CD14-positive monocyte (primary cell): ENCODE measurements at regions not wholly inside any gene's neighbourhood (a gene's known extent, or its start where the extent isn't known, plus 50 kb on each side); places are given as distances from the start of the nearest gene placed in this dataset.

Source experiments
- DNase-seq, 3 donors: peaks; one replicate each; pipeline ENCODE4 v3.0.0-alpha.2; 2011 to 2022
- H2AFZ ChIP-seq: 2 replicates; pipeline ENCODE4 v1.6.0; 2012; ENCODE audit warnings: mild to moderate bottlenecking, low read depth, low read length, inconsistent platforms; ENCODE audit not compliant: insufficient read depth, poor library complexity, severe bottlenecking
- H3K27ac ChIP-seq, 2 donors: 1 replicate in 1 of 2; 2 replicates in 1 of 2; pipeline ENCODE4 v1.5.1; 2012 to 2013; ENCODE audit warnings: low read length in 2 of 2, control low read depth in 1 of 2, inconsistent platforms in 1 of 2, low read depth in 1 of 2, mild to moderate bottlenecking in 1 of 2
- H3K27me3 ChIP-seq, 2 donors: one replicate each; pipeline versions ENCODE4 v1.6.0 to v1.6.1; 2011 to 2013; ENCODE audit warnings: low read length in 2 of 2; ENCODE audit not compliant: control insufficient read depth in 2 of 2, insufficient read depth in 2 of 2
- H3K36me3 ChIP-seq, 2 donors: replicated peaks in 1 of 2; 1 replicate in 1 of 2; 2 replicates in 1 of 2; pipeline versions ENCODE4 v1.5.1 to v1.6.1; 2012 to 2013; ENCODE audit warnings: low read length in 2 of 2, control low read depth in 1 of 2, inconsistent platforms in 1 of 2, mild to moderate bottlenecking in 1 of 2; ENCODE audit not compliant: insufficient read depth in 2 of 2, control insufficient read depth in 1 of 2
- H3K4me1 ChIP-seq, 2 donors: 1 replicate in 1 of 2; 2 replicates in 1 of 2; pipeline versions ENCODE4 v1.5.1 to v1.6.1; 2012 to 2013; ENCODE audit warnings: low read length in 2 of 2, control low read depth in 1 of 2, inconsistent platforms in 1 of 2, mild to moderate bottlenecking in 1 of 2, moderate library complexity in 1 of 2; ENCODE audit not compliant: insufficient read depth in 2 of 2, control insufficient read depth in 1 of 2
- H3K4me2 ChIP-seq: replicated peaks from 2 replicates; pipeline ENCODE3; 2012; ENCODE audit warnings: low read length, moderate library complexity, mild to moderate bottlenecking; ENCODE audit not compliant: poor library complexity, severe bottlenecking; ENCODE audit errors: extremely low read depth
- H3K4me3 ChIP-seq, 3 experiments: fragments of 200-600 bp in 1 of 3; sonication (generic) in 1 of 3; replicated peaks in 1 of 3; 1 replicate in 2 of 3; 2 replicates in 1 of 3; pipeline ENCODE4 v1.5.1; 2011 to 2013; ENCODE audit warnings: low read length in 3 of 3, mild to moderate bottlenecking in 3 of 3, control low read depth in 2 of 3, low read depth in 2 of 3, inconsistent platforms in 1 of 3, moderate library complexity in 1 of 3
- H3K79me2 ChIP-seq: 2 replicates; pipeline ENCODE4 v1.6.0; 2012; ENCODE audit warnings: mild to moderate bottlenecking, control low read depth, inconsistent platforms, low read length, moderate library complexity; ENCODE audit not compliant: insufficient read depth
- H3K9ac ChIP-seq: 2 replicates; pipeline ENCODE4 v1.6.0; 2017; ENCODE audit warnings: low read length, mild to moderate bottlenecking; ENCODE audit not compliant: insufficient read depth, poor library complexity, severe bottlenecking
- H3K9me3 ChIP-seq, 2 donors: replicated peaks in 1 of 2; 1 replicate in 1 of 2; 2 replicates in 1 of 2; pipeline versions ENCODE4 v1.5.1 to v1.6.1; 2012 to 2013; ENCODE audit warnings: low read length in 2 of 2, control low read depth in 1 of 2; ENCODE audit not compliant: control insufficient read depth in 1 of 2, insufficient read depth in 1 of 2
- H4K20me1 ChIP-seq: 2 replicates; pipeline ENCODE4 v1.6.0; 2012; ENCODE audit warnings: mild to moderate bottlenecking, low read length, control low read depth, moderate library complexity; ENCODE audit not compliant: insufficient read depth
- H3K27ac Mint-ChIP-seq, 7 donors: one replicate each; pipeline ENCODE4 v1.8.0; 2020; ENCODE audit warnings: mild to moderate bottlenecking in 7 of 7, mixed read lengths in 7 of 7, moderate library complexity in 6 of 7, inconsistent platforms in 2 of 7
- H3K27me3 Mint-ChIP-seq, 3 donors: one replicate each; pipeline ENCODE4 v1.8.0; 2021 to 2022; ENCODE audit warnings: low read depth in 3 of 3, mild to moderate bottlenecking in 3 of 3, mixed read lengths in 3 of 3, moderate library complexity in 3 of 3, inconsistent platforms in 1 of 3
- H3K36me3 Mint-ChIP-seq, 2 donors: one replicate each; pipeline ENCODE4 v1.8.0; 2020; ENCODE audit warnings: mixed read lengths in 2 of 2, inconsistent platforms in 1 of 2, mild to moderate bottlenecking in 1 of 2
- H3K4me1 Mint-ChIP-seq: one replicate; pipeline ENCODE4 v1.8.0; 2020; ENCODE audit warnings: mild to moderate bottlenecking, mixed read lengths
- H3K4me3 Mint-ChIP-seq, 2 donors: one replicate each; pipeline ENCODE4 v1.8.0; 2020; ENCODE audit warnings: mild to moderate bottlenecking in 2 of 2, mixed read lengths in 2 of 2, moderate library complexity in 1 of 2
- H3K9me3 Mint-ChIP-seq, 7 donors: one replicate each; pipeline ENCODE4 v1.8.0; 2020 to 2022; ENCODE audit warnings: mixed read lengths in 7 of 7, mild to moderate bottlenecking in 6 of 7, moderate library complexity in 6 of 7, inconsistent platforms in 2 of 7
- CTCF ChIP-seq: fragments of 200-600 bp; IDR thresholded peaks from one replicate; pipeline ENCODE4 v1.8.0; 2022; ENCODE audit warnings: antibody characterized with exemption, mild to moderate bottlenecking
- WGBS: methylation state at CpG from one replicate; pipeline ENCODE4 v1.1.5; 2013; ENCODE audit warnings: missing lambda C conversion rate; ENCODE audit not compliant: insufficient coverage; 5-methylcytosine and 5-hydroxymethylcytosine counted together
- intact Hi-C, 2 donors: fragments of 100-400 bp; cut with micrococcal nuclease; formaldehyde crosslinking; loops; one replicate each; pipeline versions ENCODE4 v1.15.0 to v1.15.1; 2023

DNA sequence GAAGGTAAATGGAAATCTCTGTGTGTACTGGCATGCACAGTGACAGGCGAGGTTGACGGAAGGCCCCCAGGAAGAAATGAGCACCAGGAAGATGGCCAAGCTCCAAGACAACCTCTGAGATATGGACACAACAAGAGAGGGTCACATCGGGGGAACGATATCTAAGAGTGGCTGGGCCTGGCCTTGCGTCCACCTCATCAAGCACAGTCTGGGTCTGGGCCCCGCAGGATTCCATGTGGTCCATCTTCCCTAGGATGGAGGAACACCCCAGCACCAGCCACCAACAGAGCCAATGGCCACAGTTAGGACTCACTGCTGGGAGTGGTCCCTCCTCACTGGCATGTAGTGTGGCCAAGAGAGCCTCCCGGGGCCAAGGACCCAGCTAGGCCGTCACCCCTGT lies 272.6 kb upstream of the AGTR2 start:
- peaks cover 20 to 72% (median 30%) of the 10 kb centered on the region in 7 donors for H3K9me3 Mint-ChIP-seq
- H4K20me1 ChIP-seq, result no peaks in the 10 kb centered on the region
- no peaks in the 10 kb centered on the region for H3K36me3 Mint-ChIP-seq
- H3K4me1 Mint-ChIP-seq, result no peaks in the 10 kb centered on the region
- peaks cover 0 to 4% of the 10 kb centered on the region in 2 donors for H3K4me1 ChIP-seq
- H3K4me3 ChIP-seq, result no peak overlapping the region
- intact Hi-C loops, result no loop called here
- peaks cover 0 to 29% (median 0%) of the 10 kb centered on the region in 3 donors for H3K27me3 Mint-ChIP-seq
- no peaks in the 10 kb centered on the region for H3K79me2 ChIP-seq
- TF ChIP-seq CTCF, result no peak
- peaks cover 36 to 86% of the 10 kb centered on the region in 2 donors for H3K9me3 ChIP-seq
- no peak overlapping the region for H3K9ac ChIP-seq
- H3K4me2 ChIP-seq, result no peak overlapping the region
- no peak overlapping the region for H3K4me3 Mint-ChIP-seq
- no peaks in the 10 kb centered on the region for H3K27me3 ChIP-seq
- no peak overlapping the region for H3K27ac Mint-ChIP-seq
- no peak for DNase-seq
- H2AFZ ChIP-seq, result no peak overlapping the region
- no peak overlapping the region for H3K27ac ChIP-seq
- H3K36me3 ChIP-seq, result no peaks in the 10 kb centered on the region
- 93% methylated on average over 2 of the region's 8 CpGs for WGBS

DNA sequence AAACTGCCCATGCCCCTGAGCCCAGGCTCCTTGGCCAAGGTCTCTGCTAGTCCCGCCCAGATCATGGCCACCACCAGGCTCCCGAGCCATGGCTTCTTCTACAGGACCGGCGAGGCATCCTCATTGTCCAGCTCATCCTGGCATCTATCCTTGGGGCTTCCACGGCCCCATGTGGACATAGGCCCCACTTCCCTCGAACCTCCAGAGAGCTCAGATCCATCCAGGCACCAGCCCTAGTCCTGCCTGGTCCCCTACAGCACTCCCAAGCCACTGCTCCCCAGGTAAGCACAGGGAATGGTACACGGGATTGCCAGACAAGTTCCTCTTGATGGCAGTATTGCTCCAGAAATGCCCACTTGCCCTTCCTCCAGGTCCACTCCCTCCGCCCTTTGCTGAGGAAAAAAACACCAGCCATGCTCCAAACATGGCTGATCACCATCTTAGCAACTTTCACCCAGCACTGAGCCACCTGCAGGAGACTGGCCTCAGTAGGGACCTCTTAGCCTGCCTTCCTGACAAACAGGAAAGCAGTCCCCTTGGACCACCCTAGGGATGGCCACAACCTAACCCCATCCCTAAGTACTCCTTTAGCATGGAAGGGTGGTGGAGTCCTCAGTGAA lies 272.1 kb upstream of the AGTR2 start:
- H3K27ac ChIP-seq, result no peak overlapping the region
- H3K4me1 ChIP-seq, result no peaks in the 10 kb centered on the region
- H3K36me3 ChIP-seq, result no peaks in the 10 kb centered on the region
- no peaks in the 10 kb centered on the region for H4K20me1 ChIP-seq
- peaks cover 32 to 86% of the 10 kb centered on the region in 2 donors for H3K9me3 ChIP-seq
- WGBS, result no CpG with 5 or more reads among the region's 8 CpGs
- Mint-ChIP-seq H3K9me3 (peaks cover 17 to 70% (median 26%) of the 10 kb centered on the region in 7 donors), H3K4me3 (no peak overlapping the region), H3K27ac (no peak overlapping the region), H3K4me1 (no peaks in the 10 kb centered on the region), H3K36me3 (peaks cover 0 to 2% of the 10 kb centered on the region in 2 donors), H3K27me3 (peaks cover 0 to 25% (median 0%) of the 10 kb centered on the region in 3 donors)
- no peaks in the 10 kb centered on the region for H3K79me2 ChIP-seq
- no peak for TF ChIP-seq CTCF
- H3K4me2 ChIP-seq, result no peak overlapping the region
- H3K27me3 ChIP-seq, result no peaks in the 10 kb centered on the region
- H3K4me3 ChIP-seq, result no peak overlapping the region
- peak in 1 of 3 donors; percentile 52 for DNase-seq
- intact Hi-C loops, result no loop called here
- no peak overlapping the region for H3K9ac ChIP-seq
- H2AFZ ChIP-seq, result no peak overlapping the region
